Stimulated activated CD4-positive, alpha-beta T cell treated with anti-CD3 and anti-CD28 coated beads, Interleukin-15, amount 100 ng/mL, for 1 hour (primary cell): ENCODE measurements at regions not wholly inside any gene's neighbourhood (a gene's known extent, or its start where the extent isn't known, plus 50 kb on each side); places are given as distances from the start of the nearest gene placed in this dataset.

Experiments used
- DNase-seq, 2 donors: peaks; one replicate each; pipeline ENCODE4 v3.0.0-alpha.2; 2020; ENCODE audit warnings: low read depth in 1 of 2, low spot score in 1 of 2

DNA sequence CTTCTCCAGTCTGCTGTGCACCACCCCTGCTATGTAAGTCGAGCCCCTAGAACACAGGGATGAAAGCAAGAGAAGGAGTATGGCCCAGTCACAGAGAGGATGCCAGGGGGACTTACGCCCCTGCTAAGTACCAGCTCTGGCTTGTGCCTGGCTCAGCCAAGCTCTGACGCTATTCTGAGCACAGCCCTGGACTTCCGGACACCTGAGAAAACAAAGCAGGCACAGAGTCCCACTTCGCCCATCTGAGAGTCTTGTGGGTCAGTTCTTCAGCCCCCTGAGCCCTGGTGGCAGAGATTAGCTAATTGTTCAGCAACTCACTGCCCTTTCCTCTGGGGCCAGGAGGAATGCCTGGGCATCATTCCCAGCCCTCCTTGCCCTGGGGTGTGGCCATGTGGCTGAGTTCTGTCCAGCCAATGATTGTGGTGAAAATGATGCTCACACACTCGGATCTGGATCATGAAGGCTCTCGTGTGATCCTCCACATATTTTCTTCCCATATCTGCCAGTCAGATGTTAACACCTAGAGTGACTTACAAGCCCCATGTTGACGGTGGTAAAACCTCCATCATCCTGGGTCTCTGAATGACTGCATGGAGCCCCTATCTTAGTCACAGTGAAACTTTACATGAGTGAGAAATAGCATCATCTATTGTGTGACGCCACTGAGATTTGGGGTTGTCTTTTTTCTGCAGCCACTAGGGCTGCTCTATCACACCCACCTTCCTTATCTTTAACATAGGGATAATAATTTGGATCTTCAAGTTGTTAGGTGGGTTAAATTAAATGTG lies 105.7 kb downstream of the TPRA1 start:
- no peak for DNase-seq

DNA sequence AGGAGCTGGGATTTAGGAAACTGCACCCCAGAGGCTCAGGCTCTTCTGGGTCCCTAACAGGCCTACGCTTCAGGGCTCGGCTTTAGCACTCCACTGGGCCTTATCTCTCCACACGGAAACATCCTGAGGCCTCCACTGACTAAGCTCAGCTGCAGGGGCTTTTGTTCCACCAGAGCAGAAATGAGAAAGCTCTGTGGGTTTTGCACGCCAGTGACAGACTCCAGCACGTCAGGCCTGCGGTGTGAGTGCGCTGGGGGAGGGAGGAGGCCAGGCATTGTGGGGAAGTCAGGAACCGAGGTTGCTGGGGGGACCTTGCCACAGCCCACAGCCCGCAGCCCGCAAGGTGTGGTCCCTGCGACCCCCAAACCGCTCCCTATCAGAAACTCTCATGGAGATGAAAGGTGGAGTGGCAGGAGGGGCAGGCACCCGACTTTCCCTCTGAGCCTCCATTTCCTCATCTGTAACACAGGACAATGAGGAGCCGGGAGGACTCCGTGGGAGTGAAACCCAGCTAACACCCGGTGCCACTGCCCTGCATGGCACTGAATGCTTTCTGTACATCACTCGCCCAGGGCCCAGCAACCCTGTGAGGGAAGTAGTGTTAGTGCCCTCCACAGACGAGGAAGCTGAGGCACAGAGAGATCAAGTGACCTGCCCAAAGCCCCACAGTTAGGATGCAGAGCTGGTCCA lies 106.5 kb downstream of the TPRA1 start:
- DNase-seq: no peak

DNA sequence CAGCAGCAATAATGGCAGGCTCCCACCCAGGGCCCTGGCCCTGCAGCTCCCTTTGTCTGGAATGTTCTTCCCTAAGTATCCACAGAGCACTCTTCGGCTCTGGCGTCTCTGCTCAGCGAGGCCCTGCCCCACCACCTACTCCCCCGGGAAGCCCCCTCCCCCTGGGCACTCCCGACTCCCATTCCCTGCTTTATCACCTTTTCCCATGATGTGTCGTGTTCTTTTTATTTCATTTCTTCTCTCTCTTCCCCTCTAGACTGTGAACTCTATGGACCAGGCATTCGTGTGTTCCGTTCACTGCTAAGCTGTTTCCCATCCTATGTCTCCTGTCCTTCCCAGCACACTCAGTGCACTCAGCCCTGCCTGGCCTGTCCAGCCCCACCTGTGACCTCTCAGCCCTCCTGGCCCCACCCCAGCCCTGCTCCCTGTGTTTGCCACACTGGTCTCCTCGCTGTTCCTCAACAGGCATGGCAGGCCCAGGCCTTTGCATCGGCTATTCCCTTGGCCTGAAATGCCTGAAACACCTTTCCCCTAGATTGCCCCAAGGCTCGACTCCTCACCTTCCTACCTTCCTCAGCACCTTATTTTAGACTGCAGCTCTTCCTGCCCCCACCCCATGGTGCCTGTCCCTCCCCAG lies 107.4 kb downstream of the TPRA1 start:
- DNase-seq: no peak

DNA sequence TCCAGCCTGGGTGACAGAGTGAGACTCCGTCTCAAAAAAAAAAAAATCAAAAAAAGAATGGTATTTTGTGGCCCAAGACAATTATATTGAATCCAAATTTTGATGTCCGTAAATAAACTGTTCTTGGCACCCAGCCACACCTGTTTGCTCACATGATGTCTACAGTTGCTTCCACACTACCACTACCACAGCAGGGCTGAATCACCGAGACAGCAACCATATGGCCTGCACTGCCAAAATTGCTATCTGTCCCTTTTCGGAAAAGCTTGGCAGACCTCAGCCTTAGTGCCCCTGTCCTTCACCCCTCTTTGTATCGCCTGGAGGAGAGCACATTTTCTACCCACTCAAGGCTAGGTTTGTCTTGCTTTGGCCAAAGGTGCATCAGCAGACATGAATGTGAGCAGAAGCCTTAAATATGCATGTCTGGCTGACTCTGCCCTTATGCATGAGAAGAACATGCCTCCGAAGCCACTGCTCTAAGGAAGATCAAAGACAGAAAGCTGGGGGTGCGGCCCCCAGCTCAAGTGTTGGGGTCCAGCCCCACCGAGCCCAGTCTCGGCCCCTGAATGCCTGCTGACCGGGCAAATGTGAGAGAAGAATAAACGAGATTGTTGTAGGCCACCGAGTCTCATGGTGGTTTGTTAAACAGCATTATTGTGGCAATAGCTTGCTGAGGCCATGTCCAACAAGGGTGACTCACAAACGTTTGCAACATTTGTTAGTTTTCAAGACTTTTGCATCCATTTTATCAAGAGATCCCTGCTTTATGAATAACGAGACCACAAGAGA lies 108.1 kb downstream of the TPRA1 start:
- DNase-seq: no peak

DNA sequence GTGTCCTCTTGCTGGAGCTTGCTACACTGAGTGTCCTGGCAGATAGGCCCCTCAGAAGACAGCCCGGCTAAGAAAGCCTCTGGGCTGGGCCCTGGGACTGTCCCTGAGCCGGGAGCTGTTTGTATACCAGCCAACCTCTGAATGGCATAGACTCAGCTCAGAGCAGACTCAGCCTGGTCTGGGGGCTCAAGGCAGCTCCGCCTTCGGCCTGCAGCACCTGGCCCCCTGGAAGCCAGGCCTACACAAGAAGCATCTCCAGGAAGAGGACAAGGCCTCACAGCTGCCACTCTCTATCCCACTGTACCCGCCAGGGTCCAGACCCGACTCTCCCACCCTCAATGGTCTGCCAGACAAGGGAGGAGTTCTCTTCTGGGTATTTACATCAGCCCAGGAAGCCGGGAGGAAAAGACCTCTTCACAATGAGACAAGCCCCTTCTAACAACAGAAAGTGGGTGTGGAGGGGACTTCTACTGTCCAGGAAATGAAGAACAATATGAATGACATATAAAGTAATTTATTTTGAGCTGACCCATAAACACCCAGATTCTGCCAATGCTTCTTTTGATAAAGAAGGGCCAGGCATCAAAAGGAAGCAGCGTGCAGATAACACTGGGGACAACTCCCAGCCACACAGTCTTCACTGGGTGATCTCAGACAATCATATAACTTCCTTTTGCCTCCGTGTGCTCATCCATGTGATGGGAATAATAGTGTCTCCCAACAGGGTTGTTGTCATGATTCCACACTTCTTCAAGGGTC lies 110.2 kb downstream of the TPRA1 start:
- DNase-seq: no peak

DNA sequence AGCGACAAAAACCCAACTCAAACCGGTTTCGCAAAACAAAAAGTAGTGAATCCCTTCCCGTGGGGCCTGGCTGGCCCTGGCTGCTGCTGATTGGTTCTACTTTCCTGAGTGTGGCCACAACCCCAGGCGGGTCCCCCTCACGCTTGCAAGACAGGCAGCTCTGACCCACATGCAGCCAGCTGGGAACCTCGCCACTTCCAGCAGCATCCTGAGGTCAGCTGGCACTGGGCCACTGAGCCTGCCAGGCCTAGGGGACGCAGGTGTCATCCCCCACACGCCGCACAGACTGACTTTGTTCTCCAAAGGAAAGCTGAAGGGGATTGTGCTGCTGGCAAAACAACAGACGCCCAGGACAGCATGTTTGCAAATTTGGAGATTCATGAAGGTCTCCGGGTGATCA lies 111.1 kb downstream of the TPRA1 start:
- DNase-seq: no peak

DNA sequence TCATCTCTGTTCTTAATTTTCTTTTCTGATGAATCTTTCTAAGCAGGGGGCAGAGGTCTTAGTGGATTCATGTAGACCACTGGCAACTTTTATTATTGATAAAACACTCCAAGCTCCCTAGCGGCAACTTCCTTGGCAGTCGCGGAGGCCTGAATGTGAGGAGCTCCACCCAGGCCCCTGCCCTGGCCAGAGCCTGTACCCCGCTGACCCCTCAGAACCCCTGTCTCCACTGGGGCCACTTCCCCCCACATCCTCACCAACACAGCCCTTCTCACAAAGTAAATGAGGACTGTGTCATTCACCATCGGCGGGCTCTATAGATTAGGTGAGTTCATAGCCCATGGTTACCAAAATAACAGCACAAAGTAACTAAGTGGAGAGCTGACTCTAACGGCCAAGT lies 111.6 kb downstream of the TPRA1 start:
- DNase-seq: no peak

DNA sequence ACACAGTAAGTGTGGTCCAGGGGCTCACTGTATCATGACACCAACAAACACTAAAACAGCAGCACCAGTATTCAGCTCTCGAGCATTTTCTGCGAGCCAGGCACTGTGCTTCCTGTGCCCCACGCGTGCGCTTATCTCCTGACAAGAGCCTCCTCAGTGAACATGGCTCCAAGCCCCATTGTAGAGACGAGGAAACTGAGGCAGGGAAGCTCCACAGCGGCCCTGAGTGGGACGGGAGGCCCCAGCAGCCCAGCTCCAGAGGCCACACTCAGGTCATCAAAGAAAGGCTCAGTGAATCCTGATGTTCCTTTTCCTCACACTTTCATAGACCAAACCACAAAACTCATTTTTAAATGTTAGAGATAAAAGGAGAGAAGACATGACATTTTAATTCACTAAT lies 113.1 kb downstream of the TPRA1 start:
- no peak for DNase-seq

DNA sequence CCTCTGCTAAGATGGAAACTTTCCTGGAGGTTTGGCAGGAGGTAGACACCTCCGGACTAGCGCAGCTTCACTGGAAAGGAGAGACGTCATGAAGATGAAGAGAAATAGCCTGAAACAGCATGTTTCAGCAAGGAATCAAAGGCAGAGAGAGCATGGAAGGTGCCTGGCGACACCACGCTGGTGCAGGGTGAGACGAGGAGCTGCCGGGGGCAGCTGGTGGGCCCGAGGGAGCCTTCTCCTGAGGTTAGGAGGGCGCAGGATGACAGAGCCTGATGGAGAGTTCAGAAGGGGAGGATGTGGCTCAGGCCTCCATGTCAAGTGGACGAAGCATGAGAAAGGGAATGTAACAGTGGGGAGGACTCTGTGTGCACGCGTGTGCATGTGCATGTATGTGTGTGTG lies 113.6 kb downstream of the TPRA1 start:
- no peak for DNase-seq

DNA sequence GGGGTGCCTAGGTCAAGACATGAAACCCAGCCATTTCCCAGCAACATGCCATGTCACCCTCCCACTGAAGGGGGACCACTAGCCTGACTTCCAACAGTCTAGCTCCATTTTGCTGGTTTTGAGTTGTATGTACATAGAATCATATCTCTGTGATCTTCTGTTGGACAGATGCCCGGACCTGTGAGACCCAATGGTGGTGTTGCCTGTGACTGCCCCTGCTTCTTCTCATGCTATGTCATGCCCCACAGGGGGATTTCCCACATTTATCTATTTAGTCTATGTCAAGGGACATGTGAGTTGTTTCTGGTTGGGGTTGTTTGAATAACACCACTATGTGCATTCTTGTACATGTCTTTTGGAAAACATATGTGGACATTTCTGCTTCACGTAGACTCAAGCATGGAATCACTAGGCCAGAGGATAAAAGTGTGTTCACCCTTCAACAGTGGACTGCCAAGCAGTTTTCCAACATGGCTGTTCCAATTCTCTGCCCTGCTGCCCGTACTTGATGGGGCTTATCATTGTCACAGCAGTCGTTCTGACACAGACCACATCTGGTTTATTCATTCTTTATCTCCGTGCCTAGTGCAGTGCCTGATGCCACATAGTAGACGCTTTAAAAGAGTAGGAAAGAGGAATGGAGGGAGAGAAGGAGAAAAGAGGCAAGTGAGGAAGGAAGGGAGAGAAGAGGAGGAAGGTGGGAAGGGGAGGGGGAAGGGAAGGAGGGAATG lies 114.4 kb downstream of the TPRA1 start:
- no peak for DNase-seq

DNA sequence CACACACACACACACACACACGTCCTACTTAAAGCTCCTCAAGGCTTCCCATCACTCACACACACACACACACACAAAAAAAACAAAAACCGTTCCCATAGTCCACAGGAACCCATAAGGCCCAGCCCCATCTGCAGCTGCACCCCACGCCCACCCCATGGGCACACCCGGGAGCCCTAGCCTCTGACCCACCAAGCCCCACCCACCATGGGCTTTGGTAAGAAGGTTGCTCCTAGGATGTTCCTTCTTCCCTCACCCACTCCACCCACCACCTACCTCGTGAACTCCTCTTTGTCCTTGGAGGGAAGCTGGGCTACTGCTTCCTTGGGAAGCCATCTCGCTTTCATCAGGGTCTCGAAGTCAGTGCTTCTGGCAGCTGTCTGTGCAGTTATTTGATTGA lies 115.1 kb downstream of the TPRA1 start:
- no peak for DNase-seq

DNA sequence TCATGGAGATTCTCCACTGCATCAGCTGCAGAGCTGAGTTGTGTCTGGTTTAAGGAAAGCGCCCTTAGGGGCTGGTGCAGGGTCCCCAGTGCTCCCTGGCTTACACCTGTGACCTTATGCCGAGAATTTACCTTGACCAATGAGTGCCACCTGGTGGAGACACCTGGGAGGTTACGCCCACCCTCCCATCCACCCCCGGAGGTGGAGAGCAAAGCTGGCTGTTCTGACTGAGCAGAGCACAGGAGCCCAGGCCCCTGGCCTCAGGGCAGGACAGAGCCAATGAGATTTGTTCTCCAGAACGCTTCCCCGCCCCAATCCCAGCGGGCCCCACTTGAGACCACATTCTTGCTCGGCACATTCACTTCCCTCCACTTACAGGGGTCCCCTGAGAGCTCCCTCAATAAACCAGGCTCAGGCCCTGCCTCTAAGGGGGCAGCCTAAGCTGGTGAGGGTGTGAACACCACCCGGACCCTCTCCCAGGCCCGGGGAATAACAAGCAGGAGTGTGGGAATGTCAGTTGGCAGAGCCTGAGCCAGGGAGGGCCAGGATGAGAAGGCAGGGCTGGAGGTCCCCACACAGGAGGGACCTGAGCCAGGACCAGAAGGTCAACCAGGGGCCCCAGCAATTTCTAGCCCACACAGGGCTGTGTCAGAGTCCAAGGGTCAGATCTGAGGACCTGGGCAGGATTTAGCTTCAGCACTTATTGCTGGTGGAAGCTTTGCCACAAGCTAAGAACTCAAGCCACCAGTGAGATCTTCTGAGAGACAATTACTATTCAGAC lies 117.1 kb downstream of the TPRA1 start:
- no peak for DNase-seq

DNA sequence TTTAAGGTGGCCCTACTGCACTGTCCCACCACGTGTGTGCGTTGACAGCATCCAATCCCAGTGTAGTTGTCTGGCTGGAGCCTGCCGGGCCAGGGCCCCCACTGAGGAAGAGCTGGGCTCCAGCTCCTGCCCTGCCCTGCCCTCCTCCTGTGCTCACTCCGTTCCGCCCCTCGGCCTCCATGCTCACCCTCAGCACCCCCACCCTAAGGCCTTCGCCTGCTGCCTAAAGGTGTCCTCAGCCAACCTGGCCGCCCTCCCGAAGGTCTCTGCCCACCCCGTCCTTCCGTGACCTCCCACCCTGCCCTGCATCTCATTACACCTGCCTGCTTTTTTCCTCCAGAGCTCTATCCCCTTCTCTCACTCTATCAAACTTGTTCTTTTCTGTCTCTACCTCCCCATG lies 118.0 kb downstream of the TPRA1 start:
- DNase-seq: no peak

DNA sequence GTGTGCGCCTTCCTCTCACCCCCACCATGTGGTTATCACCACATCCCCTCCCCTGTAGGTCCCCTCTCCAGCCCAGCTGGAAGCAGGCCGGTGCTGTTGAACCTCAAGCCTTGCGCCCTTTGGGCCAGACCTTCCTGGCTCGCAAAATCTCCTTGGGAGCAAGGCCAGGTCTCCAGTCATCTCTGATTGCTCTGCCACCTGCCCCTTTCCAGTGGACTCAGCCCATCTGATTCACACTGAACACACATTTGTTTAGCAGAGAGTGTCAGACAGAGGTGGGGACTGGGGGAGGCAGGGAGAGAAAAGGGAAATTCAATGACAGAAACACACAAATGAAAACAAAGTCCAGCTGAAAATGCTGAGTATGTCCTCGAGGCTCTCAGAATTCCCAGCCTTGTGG lies 119.4 kb downstream of the TPRA1 start:
- DNase-seq: no peak

DNA sequence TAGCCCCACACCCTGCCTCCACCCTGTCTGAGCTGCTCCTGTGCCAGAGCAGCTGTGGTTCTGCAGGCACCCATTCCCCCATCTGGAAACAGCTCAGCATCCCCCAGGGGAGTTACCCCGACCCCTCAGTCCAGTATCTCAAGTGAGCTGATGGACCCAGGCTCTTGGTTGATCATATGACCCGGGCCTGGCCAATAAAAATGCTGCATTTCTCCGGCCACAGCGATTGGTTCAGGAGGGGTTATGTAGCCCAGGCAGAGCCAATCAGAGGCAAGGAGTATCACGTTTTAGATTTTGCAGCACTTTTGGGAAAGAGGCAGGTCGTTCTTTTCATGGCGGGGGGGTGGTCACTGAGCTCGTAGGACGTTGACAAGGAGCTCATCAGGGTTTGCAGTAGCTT lies 120.8 kb downstream of the TPRA1 start:
- no peak for DNase-seq

DNA sequence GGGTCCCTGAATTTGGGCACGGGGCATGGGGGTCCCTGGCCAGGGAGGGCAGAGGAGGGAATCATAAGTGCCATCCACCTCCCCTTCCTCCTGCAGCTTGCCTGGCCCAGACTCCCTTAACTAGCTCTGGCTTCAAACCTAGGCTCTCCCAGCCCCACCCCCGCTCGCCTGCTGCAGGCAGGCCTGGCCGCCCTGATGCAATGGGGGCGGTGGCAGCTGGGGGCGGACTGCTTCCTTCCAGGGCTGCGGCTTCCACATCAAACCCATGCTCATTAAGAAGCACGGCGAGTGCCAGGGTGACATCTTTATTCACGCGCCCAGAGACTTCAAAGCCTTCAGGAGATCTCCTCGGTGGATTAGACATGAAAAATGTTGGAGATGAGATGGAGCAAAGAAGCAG lies 123.1 kb downstream of the TPRA1 start:
- DNase-seq: no peak

DNA sequence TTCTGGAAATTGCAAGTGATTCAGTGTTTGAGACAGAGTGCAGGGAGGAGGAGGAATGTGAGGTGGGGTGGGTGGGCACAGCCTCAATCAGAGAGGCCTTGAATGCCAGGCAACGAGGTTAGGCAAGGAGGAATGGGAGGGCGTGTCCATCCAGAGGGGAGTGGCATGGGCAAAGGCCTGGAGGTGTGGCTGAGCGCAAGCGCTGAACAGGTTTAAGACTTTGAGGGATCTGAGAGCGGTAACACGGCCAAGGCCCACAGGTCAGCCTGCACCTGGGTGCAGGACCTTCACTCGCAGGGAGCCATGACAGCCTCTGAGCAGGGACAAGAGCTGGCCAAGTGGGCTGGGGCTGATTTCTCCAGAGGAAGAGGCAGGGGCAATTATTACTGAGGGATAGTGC lies 125.9 kb downstream of the TPRA1 start:
- no peak for DNase-seq

DNA sequence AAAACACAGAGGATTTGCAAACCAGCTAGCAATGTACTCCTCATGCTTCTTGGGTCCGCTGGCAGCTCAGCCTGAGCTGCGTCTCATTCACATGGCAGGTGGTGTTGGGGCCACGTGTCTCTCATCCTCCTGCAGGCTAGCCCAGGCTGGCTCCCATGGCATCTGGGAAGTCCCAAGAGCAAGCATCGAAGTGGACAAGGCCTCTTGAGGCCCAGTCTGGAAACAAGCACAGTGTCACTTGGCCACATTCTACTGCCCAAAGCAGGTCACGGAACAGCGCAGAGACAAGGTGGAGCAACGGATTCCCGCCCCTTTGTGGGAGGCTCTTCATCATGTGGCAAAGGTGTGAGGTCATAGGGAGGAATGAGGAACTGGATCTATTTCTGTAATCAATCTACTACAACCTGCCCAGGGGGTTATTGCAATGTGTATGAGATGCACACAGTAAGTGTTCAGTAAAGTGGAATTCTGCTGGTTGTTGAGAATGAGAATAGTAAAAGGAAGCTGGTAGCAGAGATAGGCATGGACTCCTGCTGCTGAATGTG lies 128.3 kb downstream of the TPRA1 start:
- no peak for DNase-seq

DNA sequence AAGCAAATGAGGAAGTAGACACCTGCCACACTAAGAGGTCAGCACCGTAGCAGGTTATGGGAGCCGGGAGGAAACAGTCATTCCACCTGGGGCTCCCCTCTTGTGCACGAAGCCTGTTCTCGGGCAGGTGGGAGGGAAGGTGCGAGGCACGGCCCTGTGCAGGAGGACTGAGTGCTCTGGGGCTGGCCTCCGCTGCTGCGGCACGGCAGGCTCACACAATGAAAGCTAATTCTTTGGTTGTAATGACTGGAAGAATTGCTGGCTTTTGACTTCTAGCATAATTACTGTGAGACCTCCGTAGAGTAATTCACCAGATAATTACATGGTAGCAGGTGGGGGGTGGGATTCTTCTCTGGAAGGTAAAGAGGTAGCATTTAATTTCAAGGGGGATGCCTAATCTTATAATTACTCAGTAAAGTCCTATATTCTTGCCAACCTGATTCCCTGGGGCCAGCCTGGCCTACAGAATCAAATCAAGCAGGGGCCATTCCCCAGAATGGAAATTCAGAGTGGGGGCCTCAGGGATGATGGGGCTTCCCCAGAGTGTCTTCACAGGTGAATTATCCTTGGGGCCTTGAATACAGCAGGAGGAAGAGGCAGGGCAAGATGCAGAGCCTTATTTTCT lies 129.1 kb downstream of the TPRA1 start:
- no peak for DNase-seq
